HG02642 (cell line): ENCODE measurements at regions not wholly inside any gene's neighbourhood (a gene's known extent, or its start where the extent isn't known, plus 50 kb on each side); places are given as distances from the start of the nearest gene placed in this dataset.

ENCODE experiments used
- ATAC-seq: cut with Tn5 transposase; IDR thresholded peaks from one replicate; pipeline ENCODE4 v1.9.1; 2021; ENCODE audit warnings: mild to moderate bottlenecking; ENCODE audit not compliant: unreplicated experiment, poor library complexity

DNA sequence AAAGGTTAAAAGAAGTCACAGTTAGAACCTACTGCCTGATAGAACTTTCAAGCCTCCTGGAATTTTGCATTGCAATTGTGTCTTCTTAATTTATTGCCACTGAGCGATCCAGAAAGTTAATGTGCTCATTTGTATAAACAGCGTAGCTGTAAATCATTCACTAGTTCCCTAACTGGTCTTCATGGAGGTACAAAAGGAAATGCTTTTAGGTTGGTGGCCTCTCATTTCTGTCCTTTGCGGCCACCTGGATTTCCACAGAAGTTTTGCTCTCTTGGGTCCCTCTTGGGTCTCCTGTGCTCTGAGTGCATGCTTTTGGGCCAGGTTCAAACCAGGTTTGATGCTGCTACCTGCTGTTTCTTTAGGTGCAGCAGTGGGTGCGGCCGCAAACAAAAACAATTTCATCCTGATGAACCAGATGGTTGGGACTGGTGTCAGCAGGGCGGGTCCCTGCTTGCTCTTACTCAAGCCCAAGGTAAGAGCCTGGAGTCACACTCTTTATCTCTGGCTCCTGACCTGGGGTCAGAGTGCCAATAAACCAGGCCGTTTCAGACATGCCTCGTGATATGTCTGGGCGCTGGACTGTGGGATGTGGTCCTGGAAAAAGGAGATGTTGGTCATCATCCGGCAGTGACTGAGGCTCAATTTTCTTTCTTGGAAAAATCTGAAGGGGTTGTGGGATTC lies 270.1 kb downstream of the PTTG2 start:
- ATAC-seq, result no peak

DNA sequence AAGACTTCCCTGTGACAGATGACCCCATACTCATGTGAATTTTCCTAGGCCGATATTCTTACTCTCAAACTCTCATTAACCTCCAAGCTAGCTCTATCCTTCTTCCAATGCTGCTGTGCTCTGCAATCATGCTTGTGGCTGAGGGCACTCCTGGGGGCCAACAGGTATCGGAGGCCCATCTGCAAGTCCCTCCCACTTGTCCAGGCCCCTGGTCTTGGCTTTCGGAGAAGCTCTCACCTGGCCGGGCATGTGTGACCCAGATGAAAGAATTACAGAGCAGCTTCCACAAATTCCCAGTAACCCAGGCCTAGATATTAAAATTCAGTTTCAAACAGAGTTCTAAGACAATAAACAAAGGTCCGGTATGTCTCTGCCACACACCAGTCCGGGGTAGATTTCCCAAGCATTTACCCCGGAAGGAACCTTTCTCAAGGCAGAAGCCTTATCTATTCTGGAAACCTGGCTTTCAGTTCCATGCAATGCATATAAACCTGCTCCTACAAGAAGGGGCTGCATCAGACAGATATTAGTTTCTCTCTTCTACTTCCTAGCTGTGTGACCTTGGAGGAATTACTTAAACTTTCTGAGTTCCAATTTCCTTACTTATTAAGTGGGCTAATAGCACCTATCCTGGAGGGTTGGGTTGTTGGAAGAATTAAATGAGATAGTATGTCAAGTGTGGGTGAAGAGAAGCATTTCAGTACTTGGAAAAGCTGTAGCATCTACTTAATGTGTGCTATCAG lies 270.8 kb downstream of the PTTG2 start:
- no peak for ATAC-seq

DNA sequence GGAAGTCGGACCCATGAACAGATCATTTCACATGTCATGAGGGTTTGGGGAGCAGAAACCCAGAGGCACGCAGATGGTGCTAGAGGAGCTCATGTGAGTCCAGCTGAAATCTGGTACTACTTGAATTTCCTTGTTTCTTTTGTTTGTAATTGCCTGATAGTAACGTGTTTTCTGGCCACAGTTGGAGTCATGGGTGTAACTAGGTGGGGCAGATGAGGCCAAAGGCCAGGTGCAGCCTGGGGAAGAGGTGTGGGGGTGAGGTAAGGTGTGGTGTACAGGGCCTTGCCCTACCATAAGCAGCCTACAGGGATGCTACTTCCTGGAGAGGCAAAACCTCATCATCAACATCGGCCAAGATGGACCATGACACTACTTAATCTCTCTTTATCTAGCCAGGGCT lies 271.4 kb downstream of the PTTG2 start:
- no peak for ATAC-seq

DNA sequence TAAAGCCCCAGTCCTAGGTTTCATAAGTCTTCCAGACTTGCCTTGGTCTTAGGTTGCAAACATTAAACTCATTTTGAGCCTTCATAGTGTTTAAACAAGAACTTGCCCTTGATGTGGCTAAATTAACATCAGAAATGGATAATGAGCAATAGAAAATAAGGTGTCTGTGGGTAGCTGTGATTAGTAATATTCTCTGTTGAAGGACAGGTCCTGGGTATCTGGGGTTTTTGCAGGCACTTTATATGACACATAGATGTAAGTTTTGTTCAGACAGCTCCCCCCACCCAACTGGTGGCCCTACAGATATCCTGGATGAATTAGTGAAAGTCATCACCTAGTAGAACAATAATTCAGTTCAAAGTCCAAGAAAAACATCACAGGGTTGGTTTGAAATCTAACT lies 272.5 kb downstream of the PTTG2 start:
- no peak for ATAC-seq

DNA sequence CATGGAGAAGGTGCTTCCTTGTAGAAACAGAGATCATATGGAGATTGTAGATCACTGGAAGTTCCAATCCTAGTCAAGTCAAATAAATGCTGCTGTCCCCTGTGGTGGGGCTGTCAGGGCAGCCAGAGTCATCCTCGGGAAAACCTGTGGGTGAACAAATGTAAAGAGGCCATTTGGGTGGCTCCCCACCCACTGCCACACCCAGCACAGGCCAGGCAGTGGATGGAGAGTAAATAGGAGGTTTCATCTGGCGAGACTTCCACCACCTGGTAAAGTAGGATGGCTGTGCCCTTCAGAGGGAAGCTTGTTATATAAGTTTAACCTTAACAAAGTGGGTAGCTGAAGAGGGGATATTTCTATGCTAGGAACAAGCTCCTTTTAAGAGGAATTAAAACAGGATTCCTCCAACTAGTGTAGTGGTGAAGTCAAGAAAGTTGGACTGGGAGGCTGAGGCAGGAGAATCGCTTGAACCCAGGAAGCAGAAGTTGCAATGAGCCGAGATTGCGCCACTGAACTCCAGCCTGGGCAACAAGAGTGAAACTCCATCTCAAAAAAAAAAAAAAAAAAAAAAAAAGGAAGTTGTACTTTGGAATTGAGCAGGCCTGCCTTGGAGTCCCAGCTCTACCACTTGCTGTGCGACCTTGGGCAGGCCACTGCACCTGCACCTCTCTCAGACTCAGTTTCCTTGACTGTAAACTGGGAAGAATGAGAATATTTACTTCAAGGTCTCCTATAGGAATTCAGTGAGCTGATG lies 273.7 kb downstream of the PTTG2 start:
- no peak for ATAC-seq

DNA sequence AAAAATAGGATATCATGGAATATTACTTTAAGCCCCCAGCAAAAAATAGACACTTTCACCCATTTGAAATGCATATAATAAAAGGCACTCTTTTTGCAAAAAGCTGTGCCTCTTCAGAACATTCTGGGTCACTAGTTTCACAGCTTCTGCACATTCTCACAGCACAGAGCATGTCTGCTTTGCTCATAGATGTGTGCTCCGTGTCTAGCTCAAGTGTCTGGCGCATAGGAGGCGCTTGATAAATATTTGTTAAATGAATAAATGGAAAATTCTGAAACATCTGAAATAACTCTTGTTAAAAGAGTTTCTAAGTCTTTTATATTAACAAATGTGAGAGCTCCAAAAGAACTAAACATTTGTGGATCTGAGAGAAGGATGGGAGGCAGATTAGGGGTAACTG lies 275.2 kb downstream of the PTTG2 start:
- no peak for ATAC-seq

DNA sequence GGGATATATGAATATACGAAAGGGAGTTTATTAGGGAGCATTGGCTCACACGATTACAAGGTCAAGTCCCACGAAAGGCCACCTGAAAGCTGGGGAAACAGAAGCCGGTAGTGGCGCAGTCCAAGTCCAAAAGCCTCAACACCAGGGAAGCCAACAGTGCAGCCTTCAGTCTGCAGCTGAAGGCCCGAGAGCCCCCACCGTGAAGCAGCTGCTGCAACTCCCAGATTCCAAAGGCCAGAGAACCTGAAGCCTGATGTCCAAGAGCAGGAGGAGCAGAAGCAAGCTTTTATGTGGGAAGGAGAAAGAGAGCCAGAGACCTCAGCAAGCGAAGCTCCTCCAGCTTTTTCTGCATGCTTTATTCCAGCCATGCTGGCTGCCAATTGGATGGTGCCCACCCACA lies 275.8 kb downstream of the PTTG2 start:
- ATAC-seq, result no peak

DNA sequence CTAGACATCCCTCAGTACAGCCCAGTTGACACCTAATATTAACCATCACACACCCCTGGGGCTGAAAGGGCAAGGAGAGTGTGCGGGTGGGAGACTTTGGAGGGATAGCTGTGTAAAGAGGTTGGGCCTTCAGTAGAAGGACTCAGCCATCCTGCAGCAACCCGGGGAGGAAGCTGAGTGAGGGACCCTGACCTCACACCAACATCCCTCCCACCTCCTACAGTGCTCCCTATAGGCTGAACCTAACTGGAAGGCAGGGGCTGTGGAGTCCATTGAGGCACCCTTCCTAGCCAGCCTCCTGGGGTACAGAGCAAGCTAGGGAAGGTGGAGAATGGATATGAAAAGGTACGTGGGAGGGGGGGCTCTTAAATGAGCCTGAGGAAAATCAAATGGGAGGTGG lies 276.3 kb downstream of the PTTG2 start:
- no peak for ATAC-seq

DNA sequence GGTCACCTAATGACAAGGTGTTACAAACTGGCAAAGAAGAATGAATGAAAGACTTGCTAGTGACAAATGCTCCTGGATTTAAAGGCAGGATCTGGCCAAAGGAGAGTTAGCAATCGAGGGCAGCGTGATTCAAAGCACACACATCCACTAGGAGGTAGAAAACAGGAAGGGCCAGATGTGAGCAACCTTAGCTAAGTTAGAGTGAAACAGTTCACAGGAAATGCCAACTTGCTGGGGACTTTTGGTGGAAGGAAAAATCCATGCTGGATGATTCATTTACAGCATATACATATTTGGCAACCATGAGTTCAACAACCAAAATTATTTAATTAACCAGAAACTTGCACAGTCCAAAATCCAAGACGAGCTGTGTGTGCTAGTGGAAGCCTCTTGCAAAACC lies 276.9 kb downstream of the PTTG2 start:
- ATAC-seq, result no peak

DNA sequence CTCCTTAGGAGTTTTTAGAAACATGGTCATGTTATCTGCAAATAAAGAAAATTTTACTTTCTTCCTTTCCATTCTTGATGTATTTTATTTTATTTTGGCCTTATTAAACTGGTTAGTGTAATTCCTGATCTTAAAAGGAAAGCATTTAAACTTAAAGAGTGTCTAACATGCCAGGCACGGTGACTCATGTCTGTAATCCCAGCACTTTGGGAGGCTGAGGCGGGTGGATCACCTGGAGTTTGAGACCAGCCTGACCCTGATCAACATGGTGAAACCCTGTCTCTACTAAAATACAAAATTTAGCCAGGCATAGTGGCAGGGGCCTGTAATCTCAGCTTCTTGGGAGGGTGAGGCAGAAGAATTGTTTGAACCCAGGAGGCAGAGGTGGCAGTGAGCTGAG lies 281.3 kb downstream of the PTTG2 start:
- no peak for ATAC-seq

DNA sequence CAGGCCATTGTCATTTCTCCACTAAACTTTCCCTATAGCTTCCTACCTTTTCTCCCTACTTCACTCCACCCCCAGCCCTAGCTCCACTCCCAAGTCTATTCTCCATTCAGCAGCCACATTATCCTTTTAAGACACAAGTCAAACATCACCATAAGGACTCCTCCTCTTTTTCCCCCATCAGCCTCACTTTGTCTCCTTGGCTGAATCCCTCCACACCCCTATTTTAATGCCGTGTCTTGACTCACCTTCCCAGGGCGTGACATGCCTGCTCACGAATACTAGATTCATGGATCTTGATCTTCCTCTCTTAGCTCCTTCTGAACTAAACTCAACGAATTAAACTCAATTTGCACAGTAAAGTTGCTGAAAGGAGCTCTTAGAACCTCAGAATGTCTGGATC lies 281.9 kb downstream of the PTTG2 start:
- no peak for ATAC-seq

DNA sequence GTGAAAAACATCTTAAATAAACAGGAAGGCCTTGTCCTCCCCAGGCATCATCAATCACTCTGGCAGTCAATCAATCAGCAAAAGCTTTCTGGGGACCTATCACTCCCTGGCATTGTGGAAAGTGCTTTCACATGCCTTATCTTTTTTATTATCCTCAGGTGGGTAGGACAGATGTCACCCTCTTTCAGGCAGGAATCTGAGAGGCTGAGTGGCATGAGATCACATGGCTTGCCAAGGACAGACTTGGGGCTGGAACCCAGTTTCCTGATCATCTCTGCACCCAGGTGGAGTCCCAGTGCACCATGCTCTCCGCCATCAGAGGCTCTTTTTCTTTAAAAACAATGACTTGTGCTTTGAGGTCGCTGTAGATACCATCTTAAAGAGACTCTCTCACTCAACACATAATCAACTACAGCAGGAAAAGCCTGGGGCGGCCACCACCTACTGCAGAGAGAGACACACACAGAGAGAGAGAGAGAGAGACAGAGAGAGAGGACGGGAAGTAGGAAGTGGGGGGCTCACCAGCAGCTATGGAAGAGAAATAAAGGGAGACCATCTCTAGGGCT lies 282.7 kb downstream of the PTTG2 start:
- ATAC-seq, result no peak

DNA sequence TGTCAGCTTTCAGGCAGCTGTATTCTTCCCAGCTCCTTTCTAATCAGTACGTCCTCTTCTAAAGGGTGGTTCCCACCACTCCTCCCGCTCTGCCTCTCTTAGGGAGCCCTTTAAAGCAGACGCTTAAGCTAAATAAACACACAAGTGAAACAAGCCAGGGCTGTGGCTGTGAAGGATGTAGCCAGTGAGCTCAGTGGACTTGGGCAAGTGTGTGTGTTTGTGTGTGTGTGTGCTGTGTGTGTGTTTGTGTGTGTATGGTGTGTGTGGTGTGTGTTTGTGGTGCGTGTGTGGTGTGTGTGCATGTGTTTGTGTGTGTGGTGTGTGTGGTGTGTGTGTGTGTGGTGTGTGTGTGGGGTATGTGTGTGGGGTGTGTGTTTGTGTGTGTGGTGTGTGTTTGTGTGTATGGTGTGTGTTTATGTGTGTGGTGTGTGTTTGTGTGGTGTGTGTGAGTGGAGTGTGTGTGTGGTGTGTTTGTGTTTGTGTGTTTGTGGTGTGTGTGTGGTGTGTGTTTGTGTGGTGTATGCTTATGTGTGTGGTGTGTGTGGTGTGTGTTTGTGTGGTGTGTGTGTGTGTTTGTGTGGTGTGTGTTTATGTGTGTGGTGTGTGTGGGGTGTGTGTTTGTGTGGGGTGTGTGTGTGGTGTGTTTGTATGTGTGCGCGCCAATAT lies 283.3 kb downstream of the PTTG2 start:
- ATAC-seq, result no peak

DNA sequence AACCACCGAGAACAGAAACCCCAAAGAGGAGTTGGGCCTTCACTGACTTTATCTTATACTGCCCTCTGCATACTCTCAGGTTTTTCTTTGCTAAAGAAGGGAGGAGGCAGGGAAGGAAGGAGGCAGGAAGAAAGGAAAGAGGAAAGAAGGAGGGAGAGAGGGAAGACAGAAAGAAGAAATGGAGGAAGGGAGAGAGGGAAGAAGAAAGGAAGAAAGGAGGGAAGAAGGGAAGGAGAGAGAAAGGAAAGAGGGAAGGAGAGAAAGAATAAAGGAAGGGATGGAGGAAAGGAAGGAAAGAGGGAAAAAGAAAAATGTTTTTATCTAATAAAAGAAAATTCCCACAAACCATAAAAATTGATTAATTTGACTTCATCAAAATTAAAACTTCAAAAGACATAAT lies 294.6 kb downstream of the PTTG2 start:
- no peak for ATAC-seq

DNA sequence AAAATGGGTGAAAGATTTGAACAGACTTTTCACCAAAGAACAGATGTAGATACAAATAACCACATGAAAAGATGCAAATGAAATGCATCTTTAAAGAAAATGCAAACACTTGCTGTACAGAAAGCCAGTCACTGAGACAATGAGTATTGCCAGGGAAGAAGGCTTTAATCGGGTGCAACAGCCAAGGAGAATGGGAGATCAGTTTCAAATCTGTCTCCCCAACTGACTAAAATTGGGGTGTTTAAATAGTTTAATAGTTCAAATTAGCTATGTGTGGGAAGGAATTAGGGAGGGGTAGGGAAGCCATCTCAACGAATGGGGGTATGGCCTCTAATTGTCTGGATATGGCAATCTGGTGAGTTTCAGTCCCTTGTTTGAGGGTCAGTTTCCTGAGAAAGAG lies 295.4 kb downstream of the PTTG2 start:
- ATAC-seq, result no peak

DNA sequence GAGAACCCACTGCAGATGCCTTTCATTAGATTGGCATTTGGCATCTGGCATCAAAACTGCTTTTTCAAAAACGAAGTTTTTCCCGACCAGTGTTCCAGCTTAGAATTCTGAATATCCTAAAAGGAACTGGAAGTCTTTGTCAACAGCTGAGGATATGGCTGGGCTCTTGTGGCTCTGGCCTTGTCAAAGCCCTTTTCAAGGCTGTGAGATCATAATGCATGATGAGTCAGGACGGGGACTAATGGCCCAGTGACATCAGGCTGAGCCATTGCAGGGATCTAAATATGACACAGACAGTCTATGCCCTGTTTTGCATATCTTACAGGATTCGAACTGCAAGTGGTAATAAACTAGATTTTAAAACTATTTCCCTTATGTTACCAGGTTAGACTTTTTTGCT lies 306.4 kb downstream of the PTTG2 start:
- no peak for ATAC-seq

DNA sequence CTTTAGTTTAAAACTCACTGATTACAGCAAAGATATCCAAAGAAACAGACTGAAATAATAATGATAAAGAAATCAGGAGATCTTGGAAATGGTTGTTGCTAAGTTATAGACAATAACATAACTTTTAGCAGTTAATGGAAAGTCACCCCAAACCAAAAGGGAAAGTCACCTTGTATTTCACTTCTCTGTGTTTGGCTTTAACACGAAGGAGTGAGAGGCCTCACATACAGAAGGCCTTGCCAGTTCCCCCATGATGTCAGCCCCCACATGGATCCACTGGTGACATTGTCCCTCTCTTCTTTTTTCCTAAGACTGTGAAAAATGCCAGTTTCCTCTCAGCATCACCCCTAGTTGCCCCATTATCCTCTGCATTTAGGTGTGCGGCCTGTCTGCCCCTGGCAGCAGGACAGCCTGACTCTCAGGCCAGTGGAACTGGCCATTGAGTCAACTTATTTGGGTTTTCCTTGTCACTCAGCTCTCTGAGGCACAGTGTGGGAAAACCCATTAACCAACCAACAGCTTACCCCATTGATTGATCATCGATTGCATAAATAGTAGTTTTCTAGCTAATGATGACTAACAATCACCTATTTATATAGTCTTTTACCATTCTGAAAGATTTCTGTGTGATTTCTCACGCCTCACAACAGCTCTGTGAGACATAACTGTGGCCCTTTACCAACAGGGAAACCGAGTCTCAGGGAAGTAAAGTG lies 308.1 kb downstream of the PTTG2 start:
- ATAC-seq, result no peak

DNA sequence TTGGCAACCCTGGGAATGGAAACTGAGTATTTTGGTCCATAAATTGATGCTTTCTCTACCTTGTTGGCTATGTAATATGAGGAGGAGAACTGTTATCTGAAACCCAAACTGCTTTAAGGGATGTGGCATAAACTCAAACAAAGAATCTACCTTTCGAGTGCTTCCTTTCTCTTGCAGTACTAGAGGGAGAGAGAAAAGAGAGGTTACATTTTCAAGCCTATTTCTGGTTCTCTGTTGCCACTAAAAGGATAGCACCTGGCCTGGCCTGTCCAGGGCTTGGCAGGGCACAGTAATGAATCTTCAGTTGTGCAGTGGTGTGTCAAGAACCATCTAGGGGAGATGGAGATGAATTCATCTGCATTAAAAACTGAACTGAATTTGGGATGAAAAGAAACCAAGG lies 308.6 kb downstream of the PTTG2 start:
- no peak for ATAC-seq

DNA sequence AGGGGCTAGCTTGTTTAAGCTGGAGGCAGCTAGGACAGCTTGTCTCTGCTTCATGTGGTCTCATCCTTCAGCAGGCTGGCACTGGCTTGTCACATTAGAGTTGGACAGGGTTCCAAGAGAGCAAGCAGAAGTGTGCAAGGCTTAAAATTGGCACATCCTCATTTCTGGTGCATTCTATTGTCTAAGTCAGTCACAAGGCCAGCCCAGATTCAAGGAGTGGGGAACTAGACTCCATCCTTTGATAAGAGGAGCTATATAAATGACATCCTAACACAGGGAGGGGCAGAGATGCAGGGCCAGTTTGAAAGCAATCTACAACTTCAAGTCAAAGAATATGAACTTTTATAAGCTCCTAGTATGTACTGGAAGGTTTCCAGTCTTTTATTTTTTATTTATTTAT lies 313.2 kb downstream of the PTTG2 start:
- no peak for ATAC-seq
